ENCODE measurements at regions not wholly inside any gene's neighbourhood (a gene's known extent, or its start where the extent isn't known, plus 50 kb on each side); places are given as distances from the start of the nearest gene placed in this dataset.

- TF ChIP-seq CTCF (IDR thresholded peaks at IDR 0.05) (no peak), REST (IDR thresholded peaks at IDR 0.05) (no peak), TP53 (CRISPR knock-in tag; IDR thresholded peaks at IDR 0.05) (no peak), MAFK (IDR thresholded peaks at IDR 0.05; ENCODE audit: partially characterized antibody) (no peak), NFE2L2 (conservative IDR thresholded peaks at IDR 0.05; ENCODE audit: low read length) (no peak), MYC (IDR thresholded peaks at IDR 0.05; ENCODE audit: borderline replicate concordance, low read length) (no peak), MAX (IDR thresholded peaks at IDR 0.05) (no peak), POLR2AphosphoS2 (conservative IDR thresholded peaks at IDR 0.05; ENCODE audit: low read length) (no peak), POLR2A (IDR thresholded peaks at IDR 0.05; ENCODE audit: low read length) (no peak), KDM1A (IDR thresholded peaks at IDR 0.05; ENCODE audit: low read depth) (no peak)
Measured at GRCh38 chr2:53509831-53510388, 257.7 kb upstream of the CHAC2 start.

Data from A549 (cell line).